SK-N-SH treated with all-trans-retinoic acid at 6 μM for 48 hours (cell line): ENCODE measurements at regions not wholly inside any gene's neighbourhood (a gene's known extent, or its start where the extent isn't known, plus 50 kb on each side); places are given as distances from the start of the nearest gene placed in this dataset.

Experiments used
- ATAC-seq: fragments of 200-7000 bp; cut with Tn5 transposase; 3 replicates; pipeline ENCODE4 v1.9.1; 2020; ENCODE audit warnings: mild to moderate bottlenecking, moderate library complexity
- ARNTL ChIP-seq: fragments of 450-650 bp; formaldehyde crosslinking; IDR thresholded peaks from 2 replicates; pipeline ENCODE4 v1.5.0; 2020; ENCODE audit warnings: low read depth, mild to moderate bottlenecking, moderate library complexity, borderline replicate concordance
- CREB5 ChIP-seq: fragments of 250-450 bp; sonication (Bioruptor Pico); IDR thresholded peaks from 2 replicates; pipeline ENCODE4 v1.5.1; 2020; ENCODE audit warnings: low read depth, mild to moderate bottlenecking, moderate library complexity
- CSDC2 ChIP-seq: fragments of 250-450 bp; sonication (Bioruptor Pico); IDR thresholded peaks from 2 replicates; pipeline ENCODE4 v1.5.0; 2020; ENCODE audit warnings: mild to moderate bottlenecking, moderate library complexity
- CSRNP3 ChIP-seq: fragments of 250-450 bp; sonication (Bioruptor Pico); IDR thresholded peaks from 2 replicates; pipeline ENCODE4 v1.5.1; 2021; ENCODE audit warnings: mild to moderate bottlenecking, moderate library complexity
- ESRRG ChIP-seq: fragments of 250-450 bp; sonication (Bioruptor Pico); IDR thresholded peaks from 2 replicates; pipeline ENCODE4 v1.6.1; 2021; ENCODE audit warnings: mild to moderate bottlenecking
- GLIS3 ChIP-seq: fragments of 250-450 bp; sonication (Bioruptor Pico); IDR thresholded peaks from 2 replicates; pipeline ENCODE4 v1.5.0; 2020; ENCODE audit warnings: mild to moderate bottlenecking, moderate library complexity
- OSR1 ChIP-seq: fragments of 250-450 bp; sonication (Bioruptor Pico); IDR thresholded peaks from 2 replicates; pipeline ENCODE4 v1.8.0; 2022; ENCODE audit warnings: moderate library complexity, mild to moderate bottlenecking, inconsistent platforms
- PATZ1 ChIP-seq: fragments of 250-450 bp; sonication (Bioruptor Pico); IDR thresholded peaks from 2 replicates; pipeline ENCODE4 v1.8.0; 2020; ENCODE audit warnings: mild to moderate bottlenecking, moderate library complexity, borderline replicate concordance
- POU6F1 ChIP-seq: fragments of 250-450 bp; sonication (Bioruptor Pico); IDR thresholded peaks from 2 replicates; pipeline ENCODE4 v1.8.0; 2021; ENCODE audit warnings: low read depth, mild to moderate bottlenecking, moderate library complexity, borderline replicate concordance
- PPARA ChIP-seq: fragments of 250-450 bp; sonication (Bioruptor Pico); IDR thresholded peaks from 2 replicates; pipeline ENCODE4 v1.5.0; 2020; ENCODE audit warnings: mild to moderate bottlenecking, borderline replicate concordance
- TCF4 ChIP-seq: fragments of 250-450 bp; sonication (Bioruptor Pico); IDR thresholded peaks from 2 replicates; pipeline ENCODE4 v1.8.0; 2021; ENCODE audit warnings: mild to moderate bottlenecking, moderate library complexity, borderline replicate concordance
- TSHZ2 ChIP-seq: fragments of 250-450 bp; sonication (Bioruptor Pico); IDR thresholded peaks from 2 replicates; pipeline ENCODE4 v1.5.0; 2020; ENCODE audit warnings: mild to moderate bottlenecking, moderate library complexity
- ZFP3 ChIP-seq: fragments of 250-450 bp; sonication (Bioruptor Pico); IDR thresholded peaks from 2 replicates; pipeline ENCODE4 v1.5.0; 2020; ENCODE audit warnings: mild to moderate bottlenecking, moderate library complexity
- ZFP30 ChIP-seq: fragments of 450-650 bp; formaldehyde crosslinking; IDR thresholded peaks from 2 replicates; pipeline ENCODE4 v1.5.0; 2022; ENCODE audit warnings: mild to moderate bottlenecking, moderate library complexity
- ZNF565 ChIP-seq: fragments of 450-650 bp; formaldehyde crosslinking; conservative IDR thresholded peaks from 2 replicates; pipeline ENCODE4 v1.5.0; 2020; ENCODE audit warnings: low read depth, mild to moderate bottlenecking, moderate library complexity
- ZNF8 ChIP-seq: fragments of 450-650 bp; formaldehyde crosslinking; IDR thresholded peaks from 2 replicates; pipeline ENCODE4 v1.5.0; 2020; ENCODE audit warnings: mild to moderate bottlenecking, moderate library complexity

GRCh38 chr5:93279296-93279963, 301.6 kb downstream of the NR2F1-AS1 start:
- ATAC-seq: peak; percentile 84
- TF ChIP-seq TSHZ2 (CRISPR knock-in tag) (0 out of 2 replicates have a peak, but pooled peaks have one; percentile 59), TCF4 (CRISPR knock-in tag) (peak; percentile 30; the same call in 1 of the 2 replicates), CSDC2 (no peak)

- ATAC-seq: peak; percentile 72
- TF ChIP-seq ZFP3 (CRISPR knock-in tag) (no peak), ZFP30 (CRISPR knock-in tag) (no peak), GLIS3 (CRISPR knock-in tag) (no peak), ARNTL (CRISPR knock-in tag) (no peak)
Observed at GRCh38 chr5:93278896-93279295, 302.1 kb downstream of the NR2F1-AS1 start.

- ATAC-seq: no peak
- no peak for TF ChIP-seq CSRNP3 (CRISPR knock-in tag)
- no peak for TF ChIP-seq CREB5 (CRISPR knock-in tag)
- TF ChIP-seq ZNF8 (CRISPR knock-in tag): no peak
- TF ChIP-seq ZFP3 (CRISPR knock-in tag): no peak
- TF ChIP-seq POU6F1 (CRISPR knock-in tag): no peak
- TF ChIP-seq OSR1 (CRISPR knock-in tag): no peak
- TF ChIP-seq PPARA: no peak
- no peak for TF ChIP-seq ESRRG (CRISPR knock-in tag)
- TF ChIP-seq TSHZ2 (CRISPR knock-in tag): no peak
- TF ChIP-seq ZNF565 (CRISPR knock-in tag): no peak
Observed at GRCh38 chr5:93277051-93277450, 304.0 kb downstream of the NR2F1-AS1 start.

- no peak for ATAC-seq
- TF ChIP-seq CSRNP3 (CRISPR knock-in tag) (no peak), TSHZ2 (CRISPR knock-in tag) (no peak), TCF4 (CRISPR knock-in tag) (no peak), ZFP3 (CRISPR knock-in tag) (no peak), PATZ1 (CRISPR knock-in tag) (no peak)
Observed at GRCh38 chr5:93275376-93275775, 305.6 kb downstream of the NR2F1-AS1 start.
